WTC11 (cell line): ENCODE measurements at regions not wholly inside any gene's neighbourhood (a gene's known extent, or its start where the extent isn't known, plus 50 kb on each side); places are given as distances from the start of the nearest gene placed in this dataset.

Experiments
- ATAC-seq: fragments of 200-7000 bp; cut with Tn5 transposase; 2 replicates; pipeline ENCODE4 v1.10.0; 2021; ENCODE audit warnings: mild to moderate bottlenecking, moderate library complexity
- CTCF ChIA-PET: fragments of 300-600 bp; sonication (Branson Sonifier 250); formaldehyde crosslinking; loops from one replicate; lab custom pipeline; 2021; ENCODE audit warnings: antibody characterized with exemption; lab: Charles Lee
- POLR2A ChIA-PET: fragments of 350-600 bp; sonication (Branson Sonifier 250); formaldehyde crosslinking; loops from one replicate; lab custom pipeline; 2021; ENCODE audit warnings: antibody characterized with exemption; lab: Charles Lee
- DNase-seq: peaks from one replicate; pipeline ENCODE4 v3.0.0; 2021; ENCODE audit warnings: low spot score
- H3K27ac Mint-ChIP-seq: 2 replicates; pipeline ENCODE4 v1.8.0; 2021; ENCODE audit warnings: mixed read lengths
- H3K27me3 Mint-ChIP-seq: 2 replicates; pipeline ENCODE4 v1.8.0; 2021; ENCODE audit warnings: low read depth, mild to moderate bottlenecking, moderate library complexity, mixed read lengths
- H3K36me3 Mint-ChIP-seq: 2 replicates; pipeline ENCODE4 v1.8.0; 2021; ENCODE audit warnings: mixed read lengths
- H3K4me1 Mint-ChIP-seq: 2 replicates; pipeline ENCODE4 v1.8.0; 2022; ENCODE audit warnings: mixed read lengths
- H3K4me3 Mint-ChIP-seq: 2 replicates; pipeline ENCODE4 v1.8.0; 2021; ENCODE audit warnings: mild to moderate bottlenecking, moderate library complexity, mixed read lengths
- H3K9me3 Mint-ChIP-seq: 2 replicates; pipeline ENCODE4 v1.8.0; 2021; ENCODE audit warnings: mixed read lengths
- CREM ChIP-seq: sonication (generic); formaldehyde crosslinking; IDR thresholded peaks from 2 replicates; pipeline ENCODE4 v1.8.1; 2022; ENCODE audit warnings: mild to moderate bottlenecking, missing genetic modification reagents, moderate library complexity
- ELF4 ChIP-seq: sonication (generic); formaldehyde crosslinking; IDR thresholded peaks from 2 replicates; pipeline ENCODE4 v1.8.1; 2022; ENCODE audit warnings: low read depth, mild to moderate bottlenecking, moderate library complexity, missing genetic modification reagents
- ETV6 ChIP-seq: sonication (generic); formaldehyde crosslinking; IDR thresholded peaks from 2 replicates; pipeline ENCODE4 v1.8.1; 2022; ENCODE audit warnings: mild to moderate bottlenecking, missing genetic modification reagents
- GTF2I ChIP-seq: fragments of 250-450 bp; sonication (Bioruptor Pico); conservative IDR thresholded peaks from 2 replicates; pipeline ENCODE4 v1.4.0; 2021; ENCODE audit warnings: mild to moderate bottlenecking
- HMGXB4 ChIP-seq: sonication (generic); formaldehyde crosslinking; IDR thresholded peaks from 2 replicates; pipeline ENCODE4 v1.8.1; 2023; ENCODE audit warnings: mild to moderate bottlenecking, moderate library complexity, missing genetic modification reagents
- MYBL2 ChIP-seq: sonication (generic); formaldehyde crosslinking; IDR thresholded peaks from 2 replicates; pipeline ENCODE4 v1.8.1; 2023; ENCODE audit warnings: mild to moderate bottlenecking, moderate library complexity, missing genetic modification reagents
- NR1H2 ChIP-seq: sonication (generic); formaldehyde crosslinking; IDR thresholded peaks from 2 replicates; pipeline ENCODE4 v1.9.0; 2021; ENCODE audit warnings: mild to moderate bottlenecking, moderate library complexity, missing genetic modification reagents
- NR2C2 ChIP-seq: sonication (generic); formaldehyde crosslinking; IDR thresholded peaks from 2 replicates; pipeline ENCODE4 v1.8.0; 2022; ENCODE audit warnings: mild to moderate bottlenecking, missing genetic modification reagents
- OVOL2 ChIP-seq: fragments of 250-450 bp; sonication (Bioruptor Pico); IDR thresholded peaks from 2 replicates; pipeline ENCODE4 v1.9.0; 2021; ENCODE audit warnings: mild to moderate bottlenecking, borderline replicate concordance
- TCF7 ChIP-seq: sonication (generic); formaldehyde crosslinking; IDR thresholded peaks from 2 replicates; pipeline ENCODE4 v1.8.0; 2022; ENCODE audit warnings: mild to moderate bottlenecking, low read depth, missing genetic modification reagents, moderate library complexity
- TEAD4 ChIP-seq: sonication (generic); formaldehyde crosslinking; IDR thresholded peaks from 2 replicates; pipeline ENCODE4 v1.8.0; 2022; ENCODE audit warnings: mild to moderate bottlenecking, missing genetic modification reagents
- TP53 ChIP-seq: sonication (generic); formaldehyde crosslinking; IDR thresholded peaks from 2 replicates; pipeline ENCODE4 v1.8.1; 2023; ENCODE audit warnings: mild to moderate bottlenecking, missing genetic modification reagents
- ZBTB21 ChIP-seq: sonication (generic); formaldehyde crosslinking; IDR thresholded peaks from 2 replicates; pipeline ENCODE4 v1.8.1; 2023; ENCODE audit warnings: mild to moderate bottlenecking, missing genetic modification reagents, borderline replicate concordance
- ZNF121 ChIP-seq: sonication (generic); formaldehyde crosslinking; IDR thresholded peaks from 2 replicates; pipeline ENCODE4 v1.8.0; 2023; ENCODE audit warnings: missing genetic modification reagents
- ZNF232 ChIP-seq: sonication (generic); formaldehyde crosslinking; IDR thresholded peaks from 2 replicates; pipeline ENCODE4 v1.8.0; 2022; ENCODE audit warnings: mild to moderate bottlenecking, missing genetic modification reagents
- ZNF671 ChIP-seq: fragments of 250-450 bp; sonication (Bioruptor Pico); IDR thresholded peaks from 2 replicates; pipeline ENCODE4 v1.8.0; 2021; ENCODE audit warnings: mild to moderate bottlenecking
- TF ChIP-seq, protein P1 (sequence below): fragments of 250-450 bp; sonication (Bioruptor Pico); IDR thresholded peaks from 2 replicates; pipeline ENCODE4 v1.9.0; 2021; ENCODE audit warnings: mild to moderate bottlenecking
- TF ChIP-seq, protein P2 (sequence below): sonication (generic); formaldehyde crosslinking; conservative IDR thresholded peaks from 2 replicates; pipeline ENCODE4 v1.8.1; 2022; ENCODE audit warnings: mild to moderate bottlenecking, missing genetic modification reagents
- TF ChIP-seq, protein P3 (sequence below): fragments of 250-450 bp; sonication (Bioruptor Pico); conservative IDR thresholded peaks from 2 replicates; pipeline ENCODE4 v1.9.0; 2021; ENCODE audit warnings: mild to moderate bottlenecking
- TF ChIP-seq, protein P4 (sequence below): sonication (generic); formaldehyde crosslinking; IDR thresholded peaks from 2 replicates; pipeline ENCODE4 v1.8.1; 2022; ENCODE audit warnings: mild to moderate bottlenecking, missing genetic modification reagents, moderate library complexity, borderline replicate concordance
- TF ChIP-seq, protein P5 (sequence below): fragments of 250-450 bp; sonication (Bioruptor Pico); IDR thresholded peaks from 2 replicates; pipeline ENCODE4 v1.9.0; 2021; ENCODE audit warnings: moderate library complexity, mild to moderate bottlenecking, inconsistent platforms, borderline replicate concordance
- TF ChIP-seq, protein P6 (sequence below): sonication (generic); formaldehyde crosslinking; IDR thresholded peaks from 2 replicates; pipeline ENCODE4 v1.8.1; 2023; ENCODE audit warnings: mild to moderate bottlenecking, missing genetic modification reagents
- TF ChIP-seq, protein P7 (sequence below): sonication (generic); formaldehyde crosslinking; IDR thresholded peaks from 2 replicates; pipeline ENCODE4 v1.8.0; 2022; ENCODE audit warnings: mild to moderate bottlenecking, missing genetic modification reagents

- TF ChIP-seq ETV6 (CRISPR knock-in tag) (no peak), ZNF671 (CRISPR knock-in tag) (no peak), TP53 (CRISPR knock-in tag) (no peak), GTF2I (CRISPR knock-in tag) (no peak), ELF4 (CRISPR knock-in tag) (no peak), OVOL2 (CRISPR knock-in tag) (no peak), ZNF232 (CRISPR knock-in tag) (no peak), ZBTB21 (CRISPR knock-in tag) (no peak)
- TF ChIP-seq, protein P1, sequence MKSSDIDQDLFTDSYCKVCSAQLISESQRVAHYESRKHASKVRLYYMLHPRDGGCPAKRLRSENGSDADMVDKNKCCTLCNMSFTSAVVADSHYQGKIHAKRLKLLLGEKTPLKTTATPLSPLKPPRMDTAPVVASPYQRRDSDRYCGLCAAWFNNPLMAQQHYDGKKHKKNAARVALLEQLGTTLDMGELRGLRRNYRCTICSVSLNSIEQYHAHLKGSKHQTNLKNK, result no peak
- TF ChIP-seq, protein P2, sequence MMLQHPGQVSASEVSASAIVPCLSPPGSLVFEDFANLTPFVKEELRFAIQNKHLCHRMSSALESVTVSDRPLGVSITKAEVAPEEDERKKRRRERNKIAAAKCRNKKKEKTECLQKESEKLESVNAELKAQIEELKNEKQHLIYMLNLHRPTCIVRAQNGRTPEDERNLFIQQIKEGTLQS (CRISPR knock-in tag), result no peak
- TF ChIP-seq, protein P3, sequence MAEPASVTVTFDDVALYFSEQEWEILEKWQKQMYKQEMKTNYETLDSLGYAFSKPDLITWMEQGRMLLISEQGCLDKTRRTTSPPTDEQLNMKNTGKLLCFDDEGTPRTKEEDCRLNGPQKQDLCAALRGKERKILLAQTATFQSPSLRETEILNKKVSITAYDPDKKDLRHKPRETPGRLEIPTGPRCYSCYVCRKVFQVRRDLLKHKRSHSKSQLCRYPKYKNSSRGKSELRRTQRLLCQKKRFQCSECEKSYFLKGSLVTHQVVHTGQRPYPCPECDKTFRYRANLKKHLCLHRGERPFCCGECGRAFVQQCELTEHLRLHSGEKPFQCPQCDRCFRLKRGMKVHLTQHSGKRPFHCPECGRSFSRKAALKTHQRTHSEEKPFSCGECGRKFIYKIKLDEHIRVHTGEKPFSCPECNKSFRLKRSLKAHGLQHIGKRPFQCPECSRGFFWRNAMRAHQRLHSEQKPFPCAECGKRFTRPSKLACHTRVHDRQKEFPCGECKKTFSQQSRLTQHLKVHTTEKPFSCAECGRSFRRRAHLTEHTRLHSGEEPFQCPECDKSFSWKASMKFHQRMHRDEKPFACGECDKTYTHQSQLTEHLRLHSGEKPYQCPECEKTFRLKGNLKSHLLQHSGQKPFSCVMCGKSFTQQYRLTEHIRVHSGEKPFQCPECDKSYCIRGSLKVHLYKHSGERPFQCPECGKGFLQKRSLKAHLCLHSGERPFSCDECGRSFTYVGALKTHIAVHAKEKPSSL (CRISPR knock-in tag), result no peak
- TF ChIP-seq, protein P4, sequence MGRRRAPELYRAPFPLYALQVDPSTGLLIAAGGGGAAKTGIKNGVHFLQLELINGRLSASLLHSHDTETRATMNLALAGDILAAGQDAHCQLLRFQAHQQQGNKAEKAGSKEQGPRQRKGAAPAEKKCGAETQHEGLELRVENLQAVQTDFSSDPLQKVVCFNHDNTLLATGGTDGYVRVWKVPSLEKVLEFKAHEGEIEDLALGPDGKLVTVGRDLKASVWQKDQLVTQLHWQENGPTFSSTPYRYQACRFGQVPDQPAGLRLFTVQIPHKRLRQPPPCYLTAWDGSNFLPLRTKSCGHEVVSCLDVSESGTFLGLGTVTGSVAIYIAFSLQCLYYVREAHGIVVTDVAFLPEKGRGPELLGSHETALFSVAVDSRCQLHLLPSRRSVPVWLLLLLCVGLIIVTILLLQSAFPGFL (CRISPR knock-in tag), result no peak
- TF ChIP-seq, protein P5, sequence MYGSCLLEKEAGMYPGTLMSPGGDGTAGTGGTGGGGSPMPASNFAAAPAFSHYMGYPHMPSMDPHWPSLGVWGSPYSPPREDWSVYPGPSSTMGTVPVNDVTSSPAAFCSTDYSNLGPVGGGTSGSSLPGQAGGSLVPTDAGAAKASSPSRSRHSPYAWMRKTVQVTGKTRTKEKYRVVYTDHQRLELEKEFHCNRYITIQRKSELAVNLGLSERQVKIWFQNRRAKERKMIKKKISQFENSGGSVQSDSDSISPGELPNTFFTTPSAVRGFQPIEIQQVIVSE (CRISPR knock-in tag), result no peak
- TF ChIP-seq, all 79 proteins: peak for 0
- H3K4me1 Mint-ChIP-seq, result peaks cover 13% of the 10 kb centered on the region
- peaks cover 17% of the 10 kb centered on the region for H3K36me3 Mint-ChIP-seq
- H3K4me3 Mint-ChIP-seq, result no peak overlapping the region
- H3K27ac Mint-ChIP-seq, result no peak overlapping the region
- POLR2A ChIA-PET, result no interaction called here
- H3K27me3 Mint-ChIP-seq, result no peaks in the 10 kb centered on the region
- CTCF ChIA-PET, result no interaction called here
- peaks cover 20% of the 10 kb centered on the region for H3K9me3 Mint-ChIP-seq
- no peak for DNase-seq
- no peak for ATAC-seq
Observed at GRCh38 chr5:2471152-2471879, 280.2 kb downstream of the IRX2 start.

- ChIA-PET CTCF (no interaction called here), POLR2A (no interaction called here)
- Mint-ChIP-seq H3K36me3 (peaks cover 16% of the 10 kb centered on the region), H3K9me3 (peaks cover 22% of the 10 kb centered on the region), H3K4me3 (no peak overlapping the region), H3K27ac (no peak overlapping the region), H3K27me3 (no peaks in the 10 kb centered on the region), H3K4me1 (peaks cover 17% of the 10 kb centered on the region)
- no peak for TF ChIP-seq NR1H2 (CRISPR knock-in tag)
- no peak for TF ChIP-seq TCF7
- no peak for TF ChIP-seq CREM (CRISPR knock-in tag)
- no peak for TF ChIP-seq NR2C2 (CRISPR knock-in tag)
- TF ChIP-seq, protein P1, result no peak
- TF ChIP-seq, protein P6, sequence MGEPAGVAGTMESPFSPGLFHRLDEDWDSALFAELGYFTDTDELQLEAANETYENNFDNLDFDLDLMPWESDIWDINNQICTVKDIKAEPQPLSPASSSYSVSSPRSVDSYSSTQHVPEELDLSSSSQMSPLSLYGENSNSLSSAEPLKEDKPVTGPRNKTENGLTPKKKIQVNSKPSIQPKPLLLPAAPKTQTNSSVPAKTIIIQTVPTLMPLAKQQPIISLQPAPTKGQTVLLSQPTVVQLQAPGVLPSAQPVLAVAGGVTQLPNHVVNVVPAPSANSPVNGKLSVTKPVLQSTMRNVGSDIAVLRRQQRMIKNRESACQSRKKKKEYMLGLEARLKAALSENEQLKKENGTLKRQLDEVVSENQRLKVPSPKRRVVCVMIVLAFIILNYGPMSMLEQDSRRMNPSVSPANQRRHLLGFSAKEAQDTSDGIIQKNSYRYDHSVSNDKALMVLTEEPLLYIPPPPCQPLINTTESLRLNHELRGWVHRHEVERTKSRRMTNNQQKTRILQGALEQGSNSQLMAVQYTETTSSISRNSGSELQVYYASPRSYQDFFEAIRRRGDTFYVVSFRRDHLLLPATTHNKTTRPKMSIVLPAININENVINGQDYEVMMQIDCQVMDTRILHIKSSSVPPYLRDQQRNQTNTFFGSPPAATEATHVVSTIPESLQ, result no peak
- TF ChIP-seq MYBL2 (CRISPR knock-in tag), result no peak
- TF ChIP-seq TEAD4 (CRISPR knock-in tag), result no peak
- no peak for TF ChIP-seq HMGXB4 (CRISPR knock-in tag)
- TF ChIP-seq, protein P7, sequence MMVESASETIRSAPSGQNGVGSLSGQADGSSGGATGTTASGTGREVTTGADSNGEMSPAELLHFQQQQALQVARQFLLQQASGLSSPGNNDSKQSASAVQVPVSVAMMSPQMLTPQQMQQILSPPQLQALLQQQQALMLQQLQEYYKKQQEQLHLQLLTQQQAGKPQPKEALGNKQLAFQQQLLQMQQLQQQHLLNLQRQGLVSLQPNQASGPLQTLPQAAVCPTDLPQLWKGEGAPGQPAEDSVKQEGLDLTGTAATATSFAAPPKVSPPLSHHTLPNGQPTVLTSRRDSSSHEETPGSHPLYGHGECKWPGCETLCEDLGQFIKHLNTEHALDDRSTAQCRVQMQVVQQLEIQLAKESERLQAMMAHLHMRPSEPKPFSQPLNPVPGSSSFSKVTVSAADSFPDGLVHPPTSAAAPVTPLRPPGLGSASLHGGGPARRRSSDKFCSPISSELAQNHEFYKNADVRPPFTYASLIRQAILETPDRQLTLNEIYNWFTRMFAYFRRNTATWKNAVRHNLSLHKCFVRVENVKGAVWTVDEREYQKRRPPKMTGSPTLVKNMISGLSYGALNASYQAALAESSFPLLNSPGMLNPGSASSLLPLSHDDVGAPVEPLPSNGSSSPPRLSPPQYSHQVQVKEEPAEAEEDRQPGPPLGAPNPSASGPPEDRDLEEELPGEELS, result no peak
- no peak for TF ChIP-seq ZNF121
- DNase-seq (no peak), ATAC-seq (no peak)
Observed at GRCh38 chr5:2466966-2467365, 284.5 kb downstream of the IRX2 start.
